Hepatocyte (in vitro differentiated cells): ENCODE measurements at regions not wholly inside any gene's neighbourhood (a gene's known extent, or its start where the extent isn't known, plus 50 kb on each side); places are given as distances from the start of the nearest gene placed in this dataset.

Experiments used
- DNase-seq: peaks from one replicate; pipeline ENCODE4 v3.0.0-alpha.2; 2016; ENCODE audit warnings: low spot score
- H2AFZ ChIP-seq: fragments of 200-600 bp; sonication (generic); 2 replicates; pipeline ENCODE4 v1.6.0; 2016; ENCODE audit warnings: antibody characterized with exemption, mild to moderate bottlenecking
- H3K27ac ChIP-seq: fragments of 200-600 bp; sonication (generic); 2 replicates; pipeline ENCODE4 v1.5.1; 2016; ENCODE audit warnings: mild to moderate bottlenecking
- H3K27me3 ChIP-seq: fragments of 200-600 bp; sonication (generic); 2 replicates; pipeline ENCODE4 v1.6.1; 2016
- H3K36me3 ChIP-seq: fragments of 200-600 bp; sonication (generic); replicated peaks from 2 replicates; pipeline ENCODE4 v1.5.1; 2016; ENCODE audit warnings: low read depth; ENCODE audit not compliant: insufficient read depth
- H3K4me1 ChIP-seq: fragments of 200-600 bp; sonication (generic); 2 replicates; pipeline ENCODE4 v1.5.1; 2016; ENCODE audit warnings: mild to moderate bottlenecking, moderate library complexity; ENCODE audit not compliant: insufficient read depth
- H3K4me2 ChIP-seq: fragments of 200-600 bp; sonication (generic); 2 replicates; pipeline ENCODE4 v1.6.0; 2016
- H3K4me3 ChIP-seq: fragments of 200-600 bp; sonication (generic); 2 replicates; pipeline ENCODE4 v1.5.1; 2016; ENCODE audit warnings: mild to moderate bottlenecking
- H3K79me2 ChIP-seq: fragments of 200-600 bp; sonication (generic); 2 replicates; pipeline ENCODE4 v1.6.0; 2017; ENCODE audit warnings: mild to moderate bottlenecking
- H3K9me2 ChIP-seq: fragments of 200-600 bp; sonication (generic); replicated peaks from 2 replicates; pipeline ENCODE4 v1.6.0; 2017; ENCODE audit warnings: mild to moderate bottlenecking; ENCODE audit not compliant: insufficient read depth
- H3K9me3 ChIP-seq: fragments of 200-600 bp; sonication (generic); 2 replicates; pipeline ENCODE4 v1.5.1; 2016; ENCODE audit warnings: low read depth, mild to moderate bottlenecking
- H4K20me1 ChIP-seq: fragments of 200-600 bp; sonication (generic); 2 replicates; pipeline ENCODE4 v1.6.0; 2016; ENCODE audit warnings: mild to moderate bottlenecking; ENCODE audit not compliant: insufficient read depth, poor library complexity, severe bottlenecking
- EZH2 ChIP-seq: fragments of 200-600 bp; sonication (generic); IDR thresholded peaks from 2 replicates; pipeline ENCODE4 v1.6.1; 2016; ENCODE audit warnings: antibody characterized with exemption, mild to moderate bottlenecking, borderline replicate concordance
- EZH2phosphoT487 ChIP-seq: fragments of 200-600 bp; sonication (generic); IDR thresholded peaks from one replicate; pipeline ENCODE4 v1.6.1; 2018; ENCODE audit warnings: antibody characterized with exemption, mild to moderate bottlenecking, low read depth, moderate library complexity; ENCODE audit not compliant: unreplicated experiment, severe bottlenecking
- WGBS: methylation state at CpG from one replicate; pipeline ENCODE4 v1.1.6; 2016; ENCODE audit warnings: low lambda C conversion rate; ENCODE audit errors: missing lambda C conversion rate; 5-methylcytosine and 5-hydroxymethylcytosine counted together
- TF ChIP-seq, protein P1 (sequence below): fragments of 200-600 bp; sonication (generic); IDR thresholded peaks from 2 replicates; pipeline ENCODE4 v1.5.1; 2016; ENCODE audit warnings: antibody characterized with exemption, mild to moderate bottlenecking; ENCODE audit not compliant: poor library complexity

GRCh38 chr17:68131456-68131855 is 95.9 kb downstream of the KPNA2 start:
- H3K27me3 ChIP-seq, result no peaks in the 10 kb centered on the region
- no peaks in the 10 kb centered on the region for H3K9me2 ChIP-seq
- WGBS, result 100% methylated on average over 1 of the region's 1 CpG
- no peaks in the 10 kb centered on the region for H3K4me1 ChIP-seq
- no peaks in the 10 kb centered on the region for H3K79me2 ChIP-seq
- H3K36me3 ChIP-seq, result no peaks in the 10 kb centered on the region
- no peaks in the 10 kb centered on the region for H3K9me3 ChIP-seq
- H3K27ac ChIP-seq, result no peak overlapping the region
- no peaks in the 10 kb centered on the region for H4K20me1 ChIP-seq
- TF ChIP-seq, protein P1, sequence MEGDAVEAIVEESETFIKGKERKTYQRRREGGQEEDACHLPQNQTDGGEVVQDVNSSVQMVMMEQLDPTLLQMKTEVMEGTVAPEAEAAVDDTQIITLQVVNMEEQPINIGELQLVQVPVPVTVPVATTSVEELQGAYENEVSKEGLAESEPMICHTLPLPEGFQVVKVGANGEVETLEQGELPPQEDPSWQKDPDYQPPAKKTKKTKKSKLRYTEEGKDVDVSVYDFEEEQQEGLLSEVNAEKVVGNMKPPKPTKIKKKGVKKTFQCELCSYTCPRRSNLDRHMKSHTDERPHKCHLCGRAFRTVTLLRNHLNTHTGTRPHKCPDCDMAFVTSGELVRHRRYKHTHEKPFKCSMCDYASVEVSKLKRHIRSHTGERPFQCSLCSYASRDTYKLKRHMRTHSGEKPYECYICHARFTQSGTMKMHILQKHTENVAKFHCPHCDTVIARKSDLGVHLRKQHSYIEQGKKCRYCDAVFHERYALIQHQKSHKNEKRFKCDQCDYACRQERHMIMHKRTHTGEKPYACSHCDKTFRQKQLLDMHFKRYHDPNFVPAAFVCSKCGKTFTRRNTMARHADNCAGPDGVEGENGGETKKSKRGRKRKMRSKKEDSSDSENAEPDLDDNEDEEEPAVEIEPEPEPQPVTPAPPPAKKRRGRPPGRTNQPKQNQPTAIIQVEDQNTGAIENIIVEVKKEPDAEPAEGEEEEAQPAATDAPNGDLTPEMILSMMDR, result no peak
- TF ChIP-seq EZH2 (no peak), EZH2phosphoT487 (no peak)
- no peak overlapping the region for H3K4me3 ChIP-seq
- no peak for DNase-seq
- H3K4me2 ChIP-seq, result no peak overlapping the region
- H2AFZ ChIP-seq, result no peak overlapping the region

DNA sequence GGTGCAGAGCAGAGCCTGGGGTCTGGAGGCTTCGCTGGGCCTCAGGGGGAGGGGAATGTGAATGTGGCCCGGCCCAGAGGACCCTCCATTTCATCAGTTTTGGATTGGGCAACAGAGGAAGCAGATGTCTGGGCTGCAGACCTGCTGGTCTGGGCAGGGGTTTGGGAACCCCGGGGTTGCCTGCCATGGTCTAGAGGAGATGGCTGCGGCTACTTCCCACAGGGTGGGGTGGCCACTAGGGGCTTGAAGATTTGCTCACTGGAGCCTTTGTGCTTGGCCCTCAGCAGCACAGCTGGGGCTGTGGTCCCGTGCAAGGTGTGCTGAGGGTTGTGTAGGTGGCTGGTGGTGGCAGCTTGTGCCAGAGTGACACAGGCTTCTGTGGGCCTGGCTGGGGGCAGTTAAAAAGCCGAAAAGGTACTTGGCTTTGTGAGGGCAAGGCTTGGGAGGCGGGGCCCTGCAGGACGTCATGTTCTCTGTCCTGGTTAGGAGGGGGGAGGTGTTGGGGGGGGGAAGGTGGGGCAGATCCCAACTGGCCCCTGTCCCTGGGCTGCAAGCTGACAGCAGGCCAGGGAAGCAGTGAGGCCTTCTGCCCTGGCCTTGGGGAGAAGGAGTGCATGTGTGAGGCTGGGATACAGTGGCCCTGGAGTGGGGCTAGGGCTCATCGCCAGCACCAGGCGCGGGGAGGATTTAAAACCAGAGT is 98.0 kb downstream of the KPNA2 start:
- H3K4me1 ChIP-seq, result no peaks in the 10 kb centered on the region
- H3K4me3 ChIP-seq, result no peak overlapping the region
- H3K36me3 ChIP-seq, result no peaks in the 10 kb centered on the region
- DNase-seq, result no peak
- H2AFZ ChIP-seq, result no peak overlapping the region
- TF ChIP-seq EZH2phosphoT487 (no peak), EZH2 (no peak)
- TF ChIP-seq, protein P1, result no peak
- 76% methylated on average over 10 of the region's 11 CpGs for WGBS
- no peaks in the 10 kb centered on the region for H3K9me3 ChIP-seq
- no peaks in the 10 kb centered on the region for H4K20me1 ChIP-seq
- no peak overlapping the region for H3K4me2 ChIP-seq
- no peaks in the 10 kb centered on the region for H3K79me2 ChIP-seq
- no peak overlapping the region for H3K27ac ChIP-seq
- no peaks in the 10 kb centered on the region for H3K9me2 ChIP-seq
- H3K27me3 ChIP-seq, result no peaks in the 10 kb centered on the region

- Histone ChIP-seq H3K27me3 (no peaks in the 10 kb centered on the region), H3K9me3 (no peaks in the 10 kb centered on the region), H2AFZ (no peak overlapping the region), H3K4me3 (no peak overlapping the region), H4K20me1 (no peaks in the 10 kb centered on the region), H3K4me1 (no peaks in the 10 kb centered on the region), H3K36me3 (no peaks in the 10 kb centered on the region), H3K4me2 (no peak overlapping the region), H3K79me2 (no peaks in the 10 kb centered on the region), H3K9me2 (no peaks in the 10 kb centered on the region), H3K27ac (no peak overlapping the region)
- TF ChIP-seq EZH2phosphoT487, result no peak
- WGBS, result 90% methylated on average over 22 of the region's 23 CpGs
- no peak for DNase-seq
These were observed 98.6 kb downstream of the KPNA2 start for GRCh38 chr17:68134046-68134637.

DNA sequence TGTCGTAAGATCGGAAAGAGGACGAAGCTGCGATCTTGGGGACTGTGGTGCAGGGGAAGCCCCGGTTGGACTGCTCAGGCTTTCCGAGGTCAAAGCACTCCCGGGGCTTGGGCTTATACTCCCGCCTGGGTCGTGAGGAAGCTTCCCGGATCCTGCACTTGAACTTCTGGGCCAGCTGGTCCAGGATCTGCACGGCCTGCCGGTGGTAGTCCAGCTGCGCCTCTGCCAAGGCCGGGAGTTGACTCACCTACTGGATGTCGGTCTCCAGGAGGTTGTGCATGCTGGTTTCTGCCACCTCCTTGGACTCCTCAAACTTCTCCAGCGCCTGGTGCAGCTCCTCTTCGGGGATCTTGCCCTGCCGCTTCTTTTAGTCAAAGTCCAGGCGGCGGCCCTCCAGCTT is 99.2 kb downstream of the KPNA2 start:
- no peaks in the 10 kb centered on the region for H4K20me1 ChIP-seq
- TF ChIP-seq, protein P1, result no peak
- no peak for TF ChIP-seq EZH2
- no peak for TF ChIP-seq EZH2phosphoT487
- no peaks in the 10 kb centered on the region for H3K4me1 ChIP-seq
- H3K79me2 ChIP-seq, result no peaks in the 10 kb centered on the region
- H3K9me2 ChIP-seq, result no peaks in the 10 kb centered on the region
- DNase-seq, result no peak
- 98% methylated on average over 20 of the region's 20 CpGs for WGBS
- H3K9me3 ChIP-seq, result no peaks in the 10 kb centered on the region
- H3K36me3 ChIP-seq, result no peaks in the 10 kb centered on the region
- H3K27me3 ChIP-seq, result no peaks in the 10 kb centered on the region
- no peak overlapping the region for H2AFZ ChIP-seq
- no peak overlapping the region for H3K4me3 ChIP-seq
- H3K27ac ChIP-seq, result no peak overlapping the region
- H3K4me2 ChIP-seq, result no peak overlapping the region
